A673 (cell line): ENCODE measurements at regions not wholly inside any gene's neighbourhood (a gene's known extent, or its start where the extent isn't known, plus 50 kb on each side); places are given as distances from the start of the nearest gene placed in this dataset.

ENCODE experiments used
- BruUV-seq: library from RNA; stranded (reverse); fragments of 400-500 nt; replicated peaks from 2 replicates; lab custom pipeline; 2021; lab: Mats Ljungman, UMichigan
- CTCF ChIA-PET: fragments of 300-600 bp; sonication (Branson Sonifier 250); formaldehyde crosslinking; loops from one replicate; lab custom pipeline; 2022; ENCODE audit warnings: antibody characterized with exemption; lab: Charles Lee
- POLR2A ChIA-PET: fragments of 300-600 bp; sonication (Branson Sonifier 250); formaldehyde crosslinking; loops from one replicate; lab custom pipeline; 2022; ENCODE audit warnings: antibody characterized with exemption; ENCODE audit not compliant: low non-redundant PET; lab: Charles Lee
- DNase-seq: peaks from one replicate; pipeline ENCODE4 v3.0.0-alpha.2; 2015; ENCODE audit warnings: low spot score
- H3K27ac ChIP-seq: fragments of 200-600 bp; sonication (generic); 2 replicates; pipeline ENCODE4 v1.5.1; 2016; ENCODE audit warnings: mixed run types, low read depth, mild to moderate bottlenecking, mixed read lengths, antibody characterized with exemption, low read length; ENCODE audit not compliant: poor library complexity, severe bottlenecking
- H3K27me3 ChIP-seq: fragments of 200-600 bp; sonication (generic); replicated peaks from 2 replicates; pipeline ENCODE4 v1.6.1; 2017; ENCODE audit warnings: mixed run types, low read depth, mild to moderate bottlenecking, mixed read lengths, antibody characterized with exemption, low read length; ENCODE audit not compliant: insufficient read depth, poor library complexity
- H3K36me3 ChIP-seq: fragments of 200-600 bp; sonication (generic); 2 replicates; pipeline ENCODE4 v1.6.1; 2016; ENCODE audit warnings: mixed run types, mild to moderate bottlenecking, mixed read lengths, antibody characterized with exemption, low read length; ENCODE audit not compliant: insufficient read depth, poor library complexity, severe bottlenecking
- H3K4me1 ChIP-seq: fragments of 200-600 bp; sonication (generic); 2 replicates; pipeline ENCODE4 v1.6.1; 2017; ENCODE audit warnings: mixed run types, mild to moderate bottlenecking, mixed read lengths, antibody characterized with exemption, low read length; ENCODE audit not compliant: insufficient read depth, poor library complexity, severe bottlenecking
- H3K4me3 ChIP-seq: fragments of 200-600 bp; sonication (generic); 2 replicates; pipeline ENCODE4 v1.5.1; 2016; ENCODE audit warnings: low read depth, mixed run types, mild to moderate bottlenecking, mixed read lengths, low read length; ENCODE audit not compliant: poor library complexity, severe bottlenecking
- H3K9me3 ChIP-seq: fragments of 200-600 bp; sonication (generic); 2 replicates; pipeline ENCODE4 v1.6.1; 2016; ENCODE audit warnings: mixed run types, low read depth, mild to moderate bottlenecking, mixed read lengths, antibody characterized with exemption, low read length; ENCODE audit not compliant: poor library complexity, severe bottlenecking
- CTCF ChIP-seq: fragments of 300-800, 200-600 bp; sonication (generic); conservative IDR thresholded peaks from 2 replicates; pipeline ENCODE4 v1.5.1; 2017; ENCODE audit warnings: low read depth, mild to moderate bottlenecking, antibody characterized with exemption, low read length, moderate library complexity, mixed read lengths
- EZH2 ChIP-seq: fragments of 200-600 bp; sonication (generic); IDR thresholded peaks from 2 replicates; pipeline ENCODE4 v1.6.1; 2017; ENCODE audit warnings: borderline replicate concordance, low read depth, mild to moderate bottlenecking, mixed read lengths, antibody characterized with exemption, low read length; ENCODE audit not compliant: poor library complexity, severe bottlenecking
- intact Hi-C: fragments of 100-400 bp; cut with micrococcal nuclease; formaldehyde crosslinking; loops from one replicate; pipeline ENCODE4 v1.10.0; 2022; ENCODE audit not compliant: unreplicated experiment

- H3K27me3 ChIP-seq = no peaks in the 10 kb centered on the region
- CTCF ChIA-PET = no interaction called here
- intact Hi-C loops = no loop called here
These were observed 838.6 kb upstream of the SORCS1 start for GRCh38 chr10:108003061-108003460.

GRCh38 chr10:108000365-108000764 is 835.9 kb upstream of the SORCS1 start:
- ChIA-PET CTCF (no interaction called here), POLR2A (no interaction called here)
- Histone ChIP-seq H3K27me3 (no peaks in the 10 kb centered on the region), H3K27ac (no peak overlapping the region), H3K9me3 (no peaks in the 10 kb centered on the region), H3K4me3 (no peak overlapping the region), H3K36me3 (no peaks in the 10 kb centered on the region), H3K4me1 (no peaks in the 10 kb centered on the region)
- BruUV-seq = no TSS peak
- TF ChIP-seq CTCF (no peak), EZH2 (no peak)
- no peak for DNase-seq
- intact Hi-C loops = no loop called here

More at GRCh38 chr10:108003061-108003460, 838.6 kb upstream of the SORCS1 start:
- no TSS peak for BruUV-seq
- no peak overlapping the region for H3K4me3 ChIP-seq
- H3K36me3 ChIP-seq = no peaks in the 10 kb centered on the region
- H3K27ac ChIP-seq = no peak overlapping the region
- no peaks in the 10 kb centered on the region for H3K9me3 ChIP-seq
- TF ChIP-seq EZH2 (no peak), CTCF (no peak)
- POLR2A ChIA-PET = no interaction called here
- no peak for DNase-seq
- H3K4me1 ChIP-seq = no peaks in the 10 kb centered on the region

GRCh38 chr10:107994621-107995270 is 830.2 kb upstream of the SORCS1 start:
- Histone ChIP-seq H3K27me3 (no peaks in the 10 kb centered on the region), H3K9me3 (no peaks in the 10 kb centered on the region), H3K4me3 (no peak overlapping the region), H3K4me1 (no peaks in the 10 kb centered on the region), H3K27ac (no peak overlapping the region), H3K36me3 (no peaks in the 10 kb centered on the region)
- DNase-seq = peak; percentile 1
- ChIA-PET CTCF (no interaction called here), POLR2A (no interaction called here)
- TF ChIP-seq CTCF = no peak
- no peak for TF ChIP-seq EZH2
- no TSS peak for BruUV-seq
- intact Hi-C loops = no loop called here
